HG03045 (cell line): ENCODE measurements at regions not wholly inside any gene's neighbourhood (a gene's known extent, or its start where the extent isn't known, plus 50 kb on each side); places are given as distances from the start of the nearest gene placed in this dataset.
"Not testable (repeated sequence)": the region's sequence is repeated elsewhere in the genome, so short reads cannot be mapped to it uniquely, and the experiment has no call there.

ENCODE experiments used
- ATAC-seq: cut with Tn5 transposase; IDR thresholded peaks from one replicate; pipeline ENCODE4 v1.9.1; 2021; ENCODE audit warnings: mild to moderate bottlenecking, moderate library complexity; ENCODE audit not compliant: unreplicated experiment

GRCh38 chr4:138413273-138413672 lies 171.1 kb upstream of the SLC7A11 start:
- no peak for ATAC-seq

- no peak for ATAC-seq
These were observed 170.7 kb upstream of the SLC7A11 start for GRCh38 chr4:138412847-138413246.

- no peak for ATAC-seq
These were observed 168.1 kb upstream of the SLC7A11 start for GRCh38 chr4:138410266-138410665.

- no peak for ATAC-seq
These were observed 167.5 kb upstream of the SLC7A11 start for GRCh38 chr4:138409670-138410069.

DNA sequence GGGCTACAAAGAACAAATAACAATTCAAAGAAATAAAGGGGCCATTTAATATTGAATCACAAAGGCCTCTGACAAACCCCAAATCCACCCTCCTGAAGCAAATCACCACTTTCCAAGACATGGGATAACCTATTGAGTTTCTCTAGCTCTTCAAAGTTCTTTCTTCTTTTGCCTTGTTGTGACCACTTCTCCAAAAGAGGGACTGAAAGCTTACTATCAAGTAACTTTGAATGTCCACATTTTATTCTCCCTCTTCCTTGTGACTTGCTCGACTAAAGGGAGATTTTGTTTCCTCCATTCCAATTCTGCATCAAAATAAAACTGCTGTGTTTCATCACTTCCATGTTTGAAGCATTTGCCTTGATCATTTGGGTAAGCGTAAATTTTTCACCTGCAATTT lies 166.6 kb upstream of the SLC7A11 start:
- no peak for ATAC-seq

GRCh38 chr4:138407329-138407728 lies 165.2 kb upstream of the SLC7A11 start:
- no peak for ATAC-seq

DNA sequence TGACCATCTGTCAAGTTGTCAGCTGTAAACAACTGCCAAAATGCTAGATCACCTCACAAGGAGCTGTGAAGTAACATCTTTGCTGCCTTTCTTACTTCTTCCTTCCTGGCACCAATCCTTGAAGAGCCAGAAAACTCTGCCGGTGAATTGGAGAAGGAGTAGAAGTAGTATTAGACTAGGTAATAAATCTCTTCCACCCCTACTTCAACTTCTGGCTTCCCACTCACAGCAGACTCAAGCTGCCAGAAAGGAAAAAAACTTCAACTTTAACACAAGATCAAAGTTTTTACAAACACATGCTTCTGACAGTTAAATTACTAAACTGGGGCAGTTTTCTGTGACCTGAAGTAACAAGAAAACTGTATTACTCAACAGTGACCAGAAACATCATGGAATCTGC lies 164.7 kb upstream of the SLC7A11 start:
- no peak for ATAC-seq

- peak; percentile 55 for ATAC-seq
These were observed 163.9 kb upstream of the SLC7A11 start for GRCh38 chr4:138405934-138406567.

GRCh38 chr4:138405466-138405891 lies 163.3 kb upstream of the SLC7A11 start:
- ATAC-seq, result peak; percentile 72

GRCh38 chr4:138404801-138405200 lies 162.7 kb upstream of the SLC7A11 start:
- no peak for ATAC-seq

DNA sequence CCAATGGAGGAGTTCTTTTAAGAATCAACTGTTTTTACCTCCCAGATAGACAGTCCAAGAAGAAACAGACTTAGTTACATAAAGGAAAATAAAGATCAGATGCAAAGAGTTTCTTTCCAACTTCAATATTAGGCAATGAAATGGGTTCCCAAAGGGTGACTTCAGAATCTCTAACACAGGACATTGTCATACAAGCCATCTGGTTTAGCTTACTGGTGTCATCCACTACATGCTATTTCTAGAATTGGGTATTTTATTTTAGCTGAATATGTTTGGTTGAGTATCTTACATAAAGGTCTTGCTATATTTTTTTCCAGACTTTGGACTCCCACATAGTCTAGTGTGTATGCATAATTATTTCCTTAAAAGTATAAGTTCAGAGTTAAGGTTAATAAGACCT lies 162.1 kb upstream of the SLC7A11 start:
- ATAC-seq, result no peak

DNA sequence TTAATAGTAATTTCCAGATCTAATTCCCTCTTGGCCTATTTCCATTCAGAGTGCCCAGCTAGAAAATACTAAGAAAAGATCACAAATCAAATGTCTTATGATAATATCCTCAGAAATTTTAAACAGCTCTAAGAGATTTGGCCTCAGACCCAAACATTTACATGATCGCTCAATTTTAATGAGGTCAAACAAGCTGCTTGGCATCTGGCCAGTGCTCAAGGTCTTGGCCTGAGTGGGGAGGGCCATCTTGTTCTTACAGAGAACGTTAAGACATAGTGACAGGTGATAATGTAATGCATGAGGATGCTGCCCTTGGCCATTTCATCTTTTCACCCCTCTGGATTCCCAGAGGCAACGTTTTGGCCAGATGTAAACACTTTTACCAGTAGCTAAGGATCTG lies 159.2 kb upstream of the SLC7A11 start:
- ATAC-seq, result no peak

DNA sequence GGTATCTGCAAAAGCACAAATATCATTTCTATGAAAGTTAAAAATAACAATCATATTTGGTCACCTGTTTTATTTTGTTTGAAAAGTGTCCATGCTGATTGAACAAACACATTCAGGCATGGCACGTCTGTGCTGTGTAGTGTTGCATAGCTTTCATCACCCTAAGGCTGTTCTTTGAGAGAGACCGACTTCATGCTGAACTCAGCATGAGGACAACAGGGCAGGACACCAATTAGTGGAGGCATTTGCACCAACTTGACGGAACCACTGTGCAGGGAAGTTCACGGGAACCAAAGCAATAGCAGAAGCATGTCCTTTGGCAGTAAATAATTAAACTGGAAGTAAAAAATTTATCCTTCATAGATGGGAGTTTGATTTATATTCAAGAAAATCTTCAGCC lies 158.4 kb upstream of the SLC7A11 start:
- no peak for ATAC-seq

- no peak for ATAC-seq
These were observed 157.9 kb upstream of the SLC7A11 start for GRCh38 chr4:138400066-138400465.

GRCh38 chr4:138399081-138399480 lies 156.9 kb upstream of the SLC7A11 start:
- ATAC-seq, result no peak

- ATAC-seq, result no peak
These were observed 156.2 kb upstream of the SLC7A11 start for GRCh38 chr4:138398322-138398721.

GRCh38 chr4:138393886-138394610 lies 151.9 kb upstream of the SLC7A11 start:
- no peak for ATAC-seq

DNA sequence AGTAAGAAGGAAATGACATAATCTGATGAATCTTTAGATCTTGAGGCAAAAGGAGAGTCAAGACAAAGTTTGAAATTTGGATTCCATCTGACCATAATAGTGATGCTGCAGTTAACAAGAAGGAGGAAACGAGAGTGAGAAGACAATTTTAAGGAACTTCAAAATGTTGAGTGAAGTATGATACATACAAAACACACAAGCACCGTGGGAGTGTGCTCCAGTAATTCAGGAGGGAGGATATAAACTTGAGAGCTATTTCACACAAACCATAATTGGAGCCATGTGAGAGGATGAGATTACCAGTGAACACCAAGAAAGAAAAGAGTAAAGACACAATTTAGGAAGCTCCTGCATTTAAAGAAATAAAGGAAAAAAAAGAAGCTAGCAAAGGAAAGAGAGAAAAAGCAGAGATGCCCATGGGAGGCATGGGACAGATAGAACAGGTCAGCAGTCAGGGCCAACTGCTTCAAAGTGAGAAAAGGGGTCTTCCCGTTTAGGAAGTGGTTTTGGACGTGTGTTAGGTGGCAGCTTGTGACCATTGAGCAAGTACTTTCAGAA lies 150.7 kb upstream of the SLC7A11 start:
- no peak for ATAC-seq

DNA sequence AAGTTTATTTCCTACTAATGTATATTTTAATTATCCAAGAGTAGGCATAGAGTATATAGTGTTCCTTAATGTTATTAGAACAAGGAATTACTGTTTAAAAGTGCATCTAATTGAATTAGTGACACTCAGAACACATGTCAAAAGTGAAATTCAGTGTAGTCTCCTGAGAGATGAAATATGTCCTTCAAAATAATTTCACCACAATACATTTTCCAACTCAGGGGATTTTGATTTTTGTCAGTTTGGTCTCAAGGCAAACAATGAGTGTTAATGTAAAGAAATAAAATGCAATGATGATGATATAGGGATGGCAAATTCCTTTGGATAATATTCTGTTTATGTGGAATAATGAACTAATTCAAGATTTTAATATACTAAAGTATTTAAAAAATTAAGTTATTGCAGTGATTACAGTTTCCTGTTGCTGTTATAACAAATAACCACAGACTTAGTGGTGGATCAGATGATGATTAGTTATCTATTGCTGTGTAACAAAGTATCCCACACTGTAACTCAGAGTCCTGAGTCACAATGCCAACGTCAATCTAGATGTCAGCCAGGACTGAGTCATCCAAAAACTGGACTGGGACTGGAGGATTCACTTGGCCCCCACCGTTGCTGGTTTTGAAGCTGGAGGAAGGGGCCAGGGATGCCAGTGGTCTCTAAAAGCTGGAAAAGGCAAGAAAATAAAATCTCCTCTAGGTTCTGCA lies 148.0 kb upstream of the SLC7A11 start:
- ATAC-seq, result no peak

DNA sequence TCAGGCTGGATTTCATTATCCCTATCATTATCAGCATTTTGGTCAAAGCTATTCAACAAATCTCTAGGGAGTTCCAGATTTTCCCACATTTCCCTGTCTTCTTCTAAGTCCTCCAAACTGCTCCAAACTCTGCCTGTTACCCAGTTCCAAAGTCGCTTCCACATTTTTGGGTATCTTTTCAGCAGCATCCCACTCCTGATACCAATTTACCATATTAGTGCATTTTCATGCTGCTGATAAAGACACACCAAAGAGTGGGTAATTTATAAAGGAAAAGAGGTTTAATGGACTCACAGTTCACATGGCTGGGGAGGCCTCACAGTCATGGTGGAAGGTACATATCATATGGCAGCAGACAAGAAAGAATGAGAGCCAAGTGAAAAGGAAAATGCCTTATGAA lies 132.8 kb upstream of the SLC7A11 start:
- no peak for ATAC-seq

DNA sequence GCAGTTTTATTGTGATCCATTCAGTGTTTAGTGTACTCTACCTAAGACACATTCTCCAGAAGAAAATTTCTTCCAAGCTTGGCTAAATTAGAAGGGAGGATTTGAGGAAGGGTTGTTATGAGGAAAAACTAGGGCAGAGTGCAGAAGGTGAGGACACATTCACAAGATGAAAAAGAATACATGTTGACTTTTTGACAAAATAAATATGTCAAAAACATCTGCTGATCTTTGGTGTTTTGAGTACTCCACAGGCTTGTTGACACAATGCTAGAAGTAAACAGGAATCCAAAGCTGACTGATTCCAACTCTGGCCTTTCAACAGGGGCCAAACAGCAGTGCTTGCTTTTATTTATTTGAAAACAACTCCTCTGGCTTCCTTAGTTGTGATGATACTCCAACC lies 125.8 kb upstream of the SLC7A11 start:
- ATAC-seq, result no peak

GRCh38 chr4:138352446-138352845 lies 110.3 kb upstream of the SLC7A11 start:
- ATAC-seq, result not testable (repeated sequence)
